ENCODE measurements at regions not wholly inside any gene's neighbourhood (a gene's known extent, or its start where the extent isn't known, plus 50 kb on each side); places are given as distances from the start of the nearest gene placed in this dataset.
"Not testable (repeated sequence)": the region's sequence is repeated elsewhere in the genome, so short reads cannot be mapped to it uniquely, and the experiment has no call there.

DNA sequence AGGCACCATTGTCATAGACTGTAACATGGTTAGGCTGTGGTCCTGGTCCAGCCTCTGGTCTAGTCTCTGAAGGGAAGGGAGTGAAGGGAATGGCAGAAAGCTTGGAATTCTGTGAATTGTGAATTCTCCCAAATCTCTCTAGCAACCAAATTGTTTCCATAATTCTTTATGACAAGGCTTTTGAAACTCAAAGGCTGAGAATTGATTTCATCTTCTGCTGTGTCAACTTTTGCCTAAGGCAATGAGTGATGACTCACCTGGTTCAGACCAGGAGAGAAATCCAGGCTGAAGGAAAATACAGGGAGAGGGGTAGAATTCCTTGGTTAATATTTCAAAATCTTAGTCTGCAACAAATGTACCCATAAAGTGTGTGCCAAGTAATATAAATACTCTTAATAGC, 82.6 kb upstream of the ADPGK start:
- no peak for DNase-seq (ENCODE audit: low read depth in 2 of 2)

DNA sequence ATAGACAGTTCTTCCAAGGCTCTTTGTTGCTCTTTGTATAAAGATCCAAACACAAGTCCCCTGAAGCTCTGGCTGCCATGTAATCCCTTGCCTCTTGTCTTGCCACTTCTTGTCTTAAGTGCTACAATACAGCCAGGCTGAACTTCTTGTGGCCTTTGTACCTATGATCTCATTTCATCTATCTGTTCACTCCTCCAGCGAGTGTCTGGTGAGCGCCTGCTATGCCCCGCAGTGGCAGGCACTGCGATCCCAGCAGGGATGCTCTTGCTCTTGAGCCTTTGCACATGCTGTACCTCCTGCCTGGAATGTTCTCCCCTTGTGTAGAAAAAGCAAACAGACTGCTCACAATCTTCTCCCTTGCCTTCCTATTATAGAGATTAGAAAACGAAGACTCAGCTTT, 81.9 kb upstream of the ADPGK start:
- DNase-seq (ENCODE audit: low read depth in 2 of 2), result no peak

DNA sequence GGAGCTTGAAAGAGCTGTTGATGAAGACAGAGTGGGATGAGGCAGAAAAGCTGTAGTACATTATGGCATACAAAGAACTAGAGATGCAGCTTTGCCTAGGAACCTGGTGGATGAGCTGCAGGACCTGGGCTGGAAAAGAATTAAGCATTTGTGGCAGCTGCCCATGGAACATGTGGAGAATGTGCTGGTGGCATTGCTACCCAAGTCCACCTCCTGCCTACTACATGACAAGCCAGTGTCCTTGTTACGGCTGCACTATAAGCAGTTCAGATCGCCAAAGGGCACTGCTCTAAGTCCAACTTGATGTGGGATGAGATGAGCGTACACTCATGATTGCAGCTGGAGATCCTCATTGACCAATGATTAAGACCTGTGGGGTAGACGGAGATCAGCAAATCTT, 81.1 kb upstream of the ADPGK start:
- DNase-seq (ENCODE audit: low read depth in 2 of 2), result no peak

DNA sequence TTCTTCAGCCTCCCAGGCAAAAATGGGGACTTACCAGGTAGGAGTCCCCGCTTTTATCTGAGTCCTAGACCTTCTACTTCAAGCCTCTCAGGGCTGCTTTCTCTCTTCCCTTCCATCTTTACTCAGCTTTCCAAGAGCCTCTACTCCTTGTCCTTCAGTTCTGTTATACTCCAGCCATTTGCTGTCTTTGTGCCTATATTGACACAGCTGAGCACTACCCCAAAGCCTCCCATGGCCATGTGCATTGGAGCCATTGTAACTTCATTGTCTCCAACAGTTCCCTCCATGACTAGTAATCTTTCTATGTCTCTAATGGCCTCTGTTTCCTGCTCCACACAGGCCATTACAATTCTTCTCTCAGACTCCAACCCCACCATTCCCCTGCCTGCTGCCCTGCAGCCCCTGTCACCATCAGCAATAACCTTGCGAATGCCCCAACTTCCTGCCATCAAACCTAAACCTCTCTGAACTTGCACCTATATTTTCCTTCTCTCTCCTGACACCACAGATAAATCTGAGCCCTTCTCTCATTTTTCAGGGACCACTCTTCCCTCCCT, 77.9 kb upstream of the ADPGK start:
- DNase-seq (ENCODE audit: low read depth in 2 of 2), result no peak

DNA sequence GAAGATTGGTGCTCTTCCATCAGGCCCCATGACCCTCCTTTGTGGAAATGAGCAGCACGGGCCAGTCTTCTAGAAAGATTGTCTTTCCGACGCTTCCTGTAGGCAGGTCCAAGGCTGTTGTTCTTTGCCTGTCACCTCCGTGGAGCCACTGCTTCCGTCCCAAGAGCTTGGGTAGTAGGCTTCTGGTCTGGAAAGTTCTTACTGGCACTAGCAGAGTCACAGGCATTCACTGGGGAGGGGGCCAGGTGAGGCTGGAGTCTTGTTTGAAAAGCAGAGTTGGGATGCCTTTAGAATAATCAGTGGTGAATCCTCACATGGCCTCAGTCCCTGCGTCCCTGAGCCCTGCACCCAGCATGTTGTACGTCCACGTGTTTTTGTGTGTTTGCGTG, 76.2 kb upstream of the ADPGK start:
- DNase-seq (ENCODE audit: low read depth in 2 of 2), result no peak

DNA sequence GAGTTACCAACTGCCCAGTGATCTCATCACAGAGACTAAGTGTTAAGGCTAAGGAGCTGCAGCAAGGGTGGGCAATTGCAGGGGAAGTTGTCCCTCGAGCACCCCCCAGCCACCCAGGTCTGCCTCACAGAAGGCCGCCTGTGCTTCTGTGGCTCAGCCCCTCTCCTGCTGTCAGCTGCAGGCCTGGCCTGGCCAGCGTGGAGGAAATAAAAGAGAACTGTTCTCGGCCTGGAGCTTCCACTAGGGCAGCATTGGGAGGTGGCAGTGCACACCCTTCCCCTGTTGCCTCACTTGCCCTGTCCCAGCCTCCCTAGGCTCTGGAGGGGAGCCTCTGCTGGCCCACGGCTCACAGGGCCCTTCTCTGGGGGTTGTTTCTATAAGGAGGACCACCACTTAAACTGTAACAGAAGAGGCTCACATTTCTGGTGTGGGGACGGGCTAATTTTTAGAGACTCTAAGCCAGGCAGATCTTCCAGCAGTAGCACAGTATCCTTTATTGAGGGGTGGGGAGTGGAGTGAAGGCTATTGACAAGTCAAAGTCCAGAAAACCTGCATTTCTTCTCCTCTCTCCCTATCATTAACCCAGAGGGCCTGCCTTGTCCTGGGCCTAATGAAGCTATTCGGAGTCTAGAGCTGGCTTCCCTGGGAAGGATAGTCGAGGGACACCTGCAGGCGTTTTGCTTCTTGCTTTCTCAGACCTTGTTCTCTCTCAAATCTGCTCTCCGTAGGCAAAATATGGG, 75.6 kb upstream of the ADPGK start:
- DNase-seq (ENCODE audit: low read depth in 2 of 2), result no peak

DNA sequence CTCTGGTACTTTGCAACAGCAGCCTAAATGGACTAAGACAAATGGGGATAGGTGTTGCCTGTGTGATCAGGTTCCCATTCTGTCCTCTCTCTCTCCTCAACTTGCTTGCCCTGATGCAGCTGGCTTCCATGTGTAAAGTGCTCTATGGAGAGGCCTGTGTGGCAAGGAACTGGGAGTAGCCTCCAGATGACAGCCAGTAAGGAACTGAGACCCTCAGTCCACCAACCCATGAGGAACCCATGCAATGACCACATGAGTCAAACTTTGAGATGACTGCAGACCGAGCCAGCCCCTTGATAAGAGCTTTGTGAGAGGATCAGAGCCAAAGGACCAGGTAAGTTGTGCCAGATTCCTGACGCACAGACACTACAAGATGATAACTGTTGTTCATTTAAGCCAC, 74.6 kb upstream of the ADPGK start:
- no peak for DNase-seq (ENCODE audit: low read depth in 2 of 2)

DNA sequence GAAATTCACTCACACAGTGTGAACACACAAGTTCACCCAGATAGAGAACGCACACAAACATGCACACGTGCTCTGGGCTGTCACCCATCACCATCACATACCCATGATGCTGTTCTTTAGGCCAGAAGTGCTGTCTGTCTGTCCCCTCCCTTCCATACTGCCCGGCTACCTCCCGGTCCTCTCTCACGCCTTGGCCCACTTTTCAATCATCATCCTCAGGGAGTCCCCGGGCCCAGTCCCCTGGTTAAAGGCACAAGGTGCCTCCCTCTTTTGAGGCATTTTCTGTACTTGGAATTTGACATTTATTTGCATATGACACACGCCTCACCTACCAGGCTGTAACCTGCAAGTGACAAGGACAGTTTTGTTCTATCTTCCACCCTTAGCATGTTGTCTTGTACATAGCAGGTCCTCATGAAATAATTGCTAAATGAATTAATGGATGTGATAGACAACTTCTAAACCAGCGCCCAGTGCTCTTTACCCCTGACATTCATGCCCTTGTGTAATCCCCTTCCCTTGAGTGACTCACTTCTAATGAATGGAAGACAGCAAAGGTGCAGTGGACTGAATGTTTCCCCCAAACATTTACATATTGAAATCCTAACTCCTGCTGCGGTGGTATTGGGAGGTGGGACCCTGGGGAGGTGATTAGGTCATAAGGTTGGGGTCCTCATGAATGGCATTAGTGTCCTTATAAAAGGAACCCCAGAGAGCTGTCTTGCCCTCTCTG, 73.9 kb upstream of the ADPGK start:
- no peak for DNase-seq (ENCODE audit: low read depth in 2 of 2)

DNA sequence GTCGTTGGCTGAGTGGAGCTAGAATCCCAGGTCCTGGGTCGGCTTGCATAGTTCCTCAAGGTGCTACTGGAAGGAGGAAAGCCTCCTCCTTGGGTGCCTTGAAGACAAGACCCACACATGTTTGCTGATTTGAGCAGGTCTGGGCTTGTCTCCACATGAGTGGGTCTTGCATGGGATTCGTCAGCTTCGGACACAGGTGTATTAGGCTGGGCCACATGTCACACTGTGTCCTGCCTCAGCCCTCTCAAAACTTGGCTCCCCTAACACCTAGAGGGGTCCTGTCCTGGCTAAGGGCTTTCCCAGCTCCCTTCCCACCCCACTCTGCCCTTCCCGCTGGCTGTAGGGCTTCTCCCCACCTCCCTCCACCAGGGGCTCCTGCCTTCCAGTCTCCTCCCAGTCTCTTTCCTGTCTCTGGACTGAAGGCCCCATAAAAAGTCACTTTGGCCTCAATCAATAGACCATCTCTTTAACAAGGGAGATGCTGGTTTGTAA, 73.0 kb upstream of the ADPGK start:
- DNase-seq (ENCODE audit: low read depth in 2 of 2), result no peak

DNA sequence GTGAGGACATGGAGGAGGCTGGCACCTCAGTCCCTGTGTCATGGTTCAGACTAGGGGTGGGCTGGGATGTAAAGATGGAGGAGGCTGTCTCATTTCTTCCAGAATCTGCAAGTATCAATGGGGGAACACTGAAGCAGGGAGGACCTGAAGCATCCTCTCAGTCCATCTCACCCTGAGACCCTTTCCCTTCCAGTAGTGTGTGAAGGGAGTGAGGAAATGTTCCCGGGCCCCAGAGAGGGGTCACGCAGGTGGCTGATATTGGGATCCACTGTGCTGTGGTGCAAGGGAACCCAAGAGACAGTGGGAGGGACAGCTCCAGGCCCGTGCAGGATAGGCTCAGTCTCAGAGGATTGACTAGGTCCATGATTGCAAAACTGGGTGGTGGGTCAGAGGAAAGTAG, 72.2 kb upstream of the ADPGK start:
- no peak for DNase-seq (ENCODE audit: low read depth in 2 of 2)

DNA sequence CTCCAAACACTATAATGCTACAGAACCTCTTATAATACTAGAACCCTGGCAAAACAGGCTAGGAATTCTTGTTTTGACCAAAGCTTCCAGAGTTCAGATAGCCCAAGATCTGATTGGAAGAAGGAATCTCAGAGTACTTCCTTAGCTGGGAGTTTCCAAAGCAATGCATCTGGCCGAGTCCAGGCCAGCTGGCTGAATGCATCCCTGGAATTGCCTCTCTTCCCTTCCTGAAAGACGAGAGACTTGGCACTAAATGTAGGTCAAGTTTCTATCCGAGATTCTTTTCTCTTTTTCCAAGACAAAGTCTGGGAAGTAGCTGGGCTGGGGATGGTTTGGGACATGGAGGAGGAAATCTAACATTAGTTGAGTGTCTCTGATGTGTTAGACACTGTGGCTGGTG, 68.7 kb upstream of the ADPGK start:
- DNase-seq (ENCODE audit: low read depth in 2 of 2), result no peak

DNA sequence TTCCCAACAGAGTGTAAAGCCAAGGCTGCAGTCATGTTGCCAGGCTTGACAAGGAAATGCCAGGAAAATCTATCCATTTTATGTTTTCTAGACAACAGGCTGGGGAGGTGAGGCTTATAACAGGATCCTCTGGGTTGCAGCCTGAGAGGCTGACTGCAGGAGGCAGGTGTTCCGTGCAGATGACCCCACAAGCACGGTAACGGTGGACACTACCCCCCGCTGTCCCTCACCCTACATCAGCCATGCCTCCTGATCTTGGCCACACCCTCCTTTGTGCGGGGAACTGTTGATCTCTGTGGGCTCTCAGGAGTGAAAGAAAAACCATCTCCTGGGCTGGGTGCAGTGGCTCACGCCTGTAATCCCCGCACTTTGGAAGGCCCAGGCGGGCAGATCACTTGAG, 68.0 kb upstream of the ADPGK start:
- no peak for DNase-seq (ENCODE audit: low read depth in 2 of 2)

DNA sequence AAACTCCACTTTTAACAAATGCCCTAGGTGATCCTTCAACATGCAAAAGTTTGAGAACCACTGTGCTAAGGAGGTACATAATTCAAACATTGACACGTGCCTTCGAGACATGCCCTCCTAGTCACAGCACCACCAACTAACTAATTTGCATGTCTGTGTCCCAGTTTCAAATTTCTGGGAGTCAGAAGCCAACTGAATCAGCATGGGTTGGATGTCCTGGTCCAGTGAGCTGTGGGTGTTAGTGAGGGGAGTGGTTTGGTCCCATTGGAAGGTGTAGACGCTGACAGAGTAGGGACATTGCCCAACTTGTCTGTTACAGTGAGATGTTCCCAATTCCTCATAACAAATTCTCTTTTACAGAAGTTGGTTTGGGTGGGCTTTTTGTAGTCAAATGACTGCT, 67.3 kb upstream of the ADPGK start:
- DNase-seq (ENCODE audit: low read depth in 2 of 2), result no peak

DNA sequence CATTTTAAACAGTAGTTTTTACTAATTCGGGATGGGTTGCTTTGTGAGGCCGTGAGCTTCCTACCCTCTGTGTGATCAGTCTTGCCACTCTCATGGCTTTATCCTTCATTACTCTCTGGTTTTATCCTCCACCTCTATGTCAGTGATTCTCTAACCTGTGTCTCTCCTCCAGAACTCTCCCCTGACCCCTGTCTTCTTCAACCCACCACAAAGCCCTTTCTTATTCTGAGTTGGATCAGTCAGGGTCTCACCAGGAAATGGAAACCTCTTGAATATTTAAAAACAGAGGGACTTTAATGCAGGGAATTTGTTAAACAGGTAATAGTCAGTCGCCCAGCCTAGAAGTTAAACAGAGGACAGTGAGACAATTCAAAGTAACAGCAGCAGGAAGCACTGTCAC, 64.2 kb upstream of the ADPGK start:
- no peak for DNase-seq (ENCODE audit: low read depth in 2 of 2)

DNA sequence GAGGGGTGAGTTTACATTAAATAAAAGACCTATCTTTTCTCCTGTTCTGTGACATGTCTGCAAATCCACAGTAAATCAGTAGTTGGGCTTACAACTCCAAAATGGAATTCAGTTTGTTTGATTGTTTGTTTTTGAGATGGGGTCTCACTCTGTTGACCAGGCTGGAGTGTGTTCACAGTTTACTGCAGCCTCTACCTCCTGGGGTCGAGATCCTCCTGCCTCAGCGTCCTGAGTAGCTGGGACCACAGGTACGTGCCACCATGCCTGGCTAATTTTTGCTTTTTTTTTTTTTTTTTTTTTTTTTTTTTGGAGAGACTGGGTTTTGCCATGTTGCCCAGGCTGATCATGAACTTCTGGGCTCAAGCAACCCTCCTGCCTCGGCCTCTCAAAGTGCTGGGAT, 63.5 kb upstream of the ADPGK start:
- no peak for DNase-seq (ENCODE audit: low read depth in 2 of 2)

DNA sequence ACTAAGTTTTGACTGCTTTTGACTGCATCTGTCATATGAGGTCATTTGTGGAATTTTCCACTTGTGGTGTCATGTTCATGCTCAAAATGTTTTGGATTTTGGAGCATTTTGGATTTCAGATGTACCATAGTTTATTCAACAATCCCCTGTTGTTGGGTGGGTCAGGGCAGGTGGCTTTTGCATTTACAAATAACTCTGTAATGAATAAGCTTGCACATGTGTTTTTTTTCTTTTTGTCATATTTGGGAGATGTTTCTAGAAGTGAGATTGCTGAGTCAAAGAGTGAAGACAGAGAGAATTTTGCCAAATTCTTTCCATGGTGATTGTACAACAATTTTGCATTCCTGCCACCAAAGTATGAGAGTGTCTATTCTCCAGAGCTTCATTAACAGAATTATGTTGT, 62.4 kb upstream of the ADPGK start:
- no peak for DNase-seq (ENCODE audit: low read depth in 2 of 2)

DNA sequence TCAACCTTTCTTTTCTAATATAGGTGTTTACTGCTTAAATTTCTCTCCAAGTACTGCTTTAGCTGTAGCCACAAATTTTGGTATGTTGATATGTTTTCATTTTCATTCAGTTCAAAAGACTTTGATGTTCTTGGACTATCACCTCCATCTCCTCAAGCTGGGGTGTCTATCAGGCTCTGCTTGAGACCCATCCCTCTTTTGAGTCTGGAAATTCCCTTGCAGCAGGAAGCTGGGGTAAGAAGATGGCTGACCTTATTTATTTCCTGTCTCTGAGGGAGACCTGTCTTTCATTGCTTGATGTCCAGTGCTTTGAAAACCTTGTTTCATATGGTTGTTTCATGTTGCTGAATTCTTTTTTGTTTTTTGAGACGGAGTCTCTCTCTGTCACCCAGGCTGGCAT, 60.5 kb upstream of the ADPGK start:
- no peak for DNase-seq (ENCODE audit: low read depth in 2 of 2)

DNA sequence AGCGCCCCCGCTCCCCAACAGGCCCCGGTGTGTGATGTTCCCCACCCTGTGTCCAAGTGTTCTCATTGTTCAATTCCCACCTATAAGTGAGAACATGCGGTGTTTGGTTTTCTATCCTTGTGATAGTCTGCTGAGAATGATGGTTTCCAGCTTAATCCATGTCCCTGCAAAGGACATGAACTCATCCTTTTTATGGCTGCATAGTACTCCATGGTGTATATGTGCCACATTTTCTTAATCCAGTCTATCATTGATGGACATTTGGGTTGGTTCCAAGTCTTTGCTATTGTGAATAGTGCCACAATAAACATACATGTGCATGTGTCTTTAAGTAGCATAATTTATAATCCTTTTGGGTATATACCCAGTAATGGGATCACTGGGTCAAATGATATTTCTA, 59.8 kb upstream of the ADPGK start:
- DNase-seq (ENCODE audit: low read depth in 2 of 2), result not testable (repeated sequence)

DNA sequence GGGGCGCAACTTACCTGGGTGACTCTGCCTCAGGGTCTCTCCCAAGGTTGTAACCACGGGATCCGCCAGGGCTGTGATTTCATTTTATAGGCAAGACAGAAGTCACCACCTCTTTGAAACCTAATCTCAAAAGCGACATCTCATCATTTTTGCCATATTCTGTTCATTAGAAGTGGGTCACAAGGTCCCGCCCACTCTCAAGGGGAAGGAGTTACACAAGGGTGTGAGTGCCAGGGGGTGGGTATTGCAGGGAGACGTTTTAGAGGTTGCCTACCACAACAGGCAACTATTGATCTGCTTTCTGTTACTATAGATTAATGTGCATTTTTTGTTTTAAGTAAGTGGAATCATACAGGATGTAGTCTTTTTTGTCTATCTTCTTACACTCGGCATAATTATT, 56.6 kb upstream of the ADPGK start:
- DNase-seq (ENCODE audit: low read depth in 2 of 2), result no peak

DNA sequence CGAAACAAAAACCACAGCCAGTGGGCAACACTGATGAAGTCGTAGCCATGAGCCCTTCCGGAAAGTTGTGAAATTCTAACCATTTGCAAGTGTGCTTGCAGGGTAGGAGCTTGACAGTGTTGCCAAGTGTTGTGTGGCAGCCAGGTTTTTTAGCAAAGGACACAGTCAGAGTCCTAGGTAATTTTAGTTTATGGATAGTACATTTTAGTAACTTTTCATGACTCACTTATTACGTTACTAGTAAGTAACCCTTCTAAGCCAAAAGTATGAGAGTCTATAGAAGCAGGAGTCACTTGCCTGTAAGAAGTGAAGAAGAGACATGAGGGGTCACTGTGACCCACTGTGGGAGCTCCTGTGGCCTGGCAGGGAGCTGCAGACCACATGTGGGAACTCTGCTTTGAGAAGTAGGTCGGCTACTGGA, 54.8 kb upstream of the ADPGK start:
- DNase-seq (ENCODE audit: low read depth in 2 of 2), result no peak

DNA sequence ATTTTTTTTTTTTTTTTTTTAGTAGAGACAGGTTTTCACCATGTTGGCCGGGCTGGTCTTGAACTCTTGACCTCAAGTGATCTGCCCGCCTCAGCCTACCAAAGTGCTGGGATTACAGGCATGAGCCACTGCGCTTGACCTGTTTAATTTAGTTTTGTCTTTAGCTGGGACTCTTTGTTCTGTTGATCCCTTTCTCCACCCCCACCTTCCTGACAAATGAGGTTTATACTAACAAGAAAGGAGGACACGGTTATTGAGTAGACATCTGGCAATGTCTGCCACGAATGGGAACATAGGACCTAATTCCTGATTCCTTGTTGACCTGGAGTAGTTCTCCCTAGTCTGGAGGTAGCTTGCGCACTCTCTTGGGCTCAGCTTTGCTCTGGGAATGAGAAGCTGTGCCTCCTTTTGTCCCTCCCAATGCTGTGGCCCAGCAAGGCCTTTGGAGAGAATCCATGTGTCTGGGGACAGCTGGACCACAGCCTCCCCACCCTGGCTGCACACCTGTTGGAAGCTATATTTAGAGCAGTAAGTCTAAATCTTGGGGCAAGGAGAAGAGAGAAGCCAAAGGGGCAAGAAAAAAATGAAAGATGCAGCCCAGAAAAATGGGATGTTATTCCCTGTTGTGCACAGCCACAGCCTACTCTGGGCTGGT, 53.2 kb upstream of the ADPGK start:
- DNase-seq (ENCODE audit: low read depth in 2 of 2), result no peak

DNA sequence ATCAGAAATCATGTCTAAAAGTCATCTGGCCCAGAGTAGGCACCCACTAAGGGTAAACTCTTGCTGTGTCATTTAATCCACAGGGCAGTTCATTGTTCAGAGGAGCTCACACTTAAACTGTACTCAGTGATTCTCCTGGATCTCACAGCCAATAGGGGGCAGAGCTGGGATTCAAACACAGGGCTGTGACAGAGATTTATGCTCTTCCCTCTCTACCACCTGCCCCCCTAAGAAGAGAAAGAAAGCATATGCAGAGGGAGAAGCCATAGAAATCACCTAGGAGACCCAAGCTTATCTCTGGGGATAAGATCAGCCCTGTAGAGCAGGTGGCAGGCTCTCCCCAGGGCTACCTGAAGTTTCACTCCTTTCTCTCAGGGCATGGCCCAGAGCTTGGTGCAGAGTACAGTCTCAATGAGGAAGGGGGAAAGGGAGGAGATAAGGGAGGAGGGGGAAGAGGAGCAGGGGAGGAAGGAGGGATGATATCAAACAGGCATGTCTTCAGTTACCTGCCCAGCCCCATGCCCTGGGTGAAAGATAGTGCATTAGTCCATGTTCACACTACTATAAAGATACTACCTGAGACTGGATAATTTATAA, 51.8 kb upstream of the ADPGK start:
- no peak for DNase-seq (ENCODE audit: low read depth in 2 of 2)

Data from dermis microvascular lymphatic vessel endothelial cell (primary cell).